H9 (cell line): ENCODE measurements at regions not wholly inside any gene's neighbourhood (a gene's known extent, or its start where the extent isn't known, plus 50 kb on each side); places are given as distances from the start of the nearest gene placed in this dataset.

Experiments used
- DNase-seq: peaks from one replicate; pipeline ENCODE4 v3.0.0-alpha.2; 2017
- H2AFZ ChIP-seq: one replicate; pipeline ENCODE4 v1.6.1; 2013; ENCODE audit warnings: mild to moderate bottlenecking, low read length, control low read depth, moderate library complexity
- H2AK5ac ChIP-seq: 2 replicates; pipeline ENCODE4 v1.6.1; 2013; ENCODE audit warnings: low read length, control low read depth, mixed read lengths; ENCODE audit not compliant: insufficient read length
- H2BK120ac ChIP-seq: one replicate; pipeline ENCODE4 v1.6.1; 2013; ENCODE audit warnings: low read depth, mild to moderate bottlenecking, low read length, control low read depth, inconsistent platforms; ENCODE audit not compliant: poor library complexity, severe bottlenecking
- H2BK12ac ChIP-seq: 2 replicates; pipeline ENCODE4 v1.6.1; 2013; ENCODE audit warnings: low read length, control low read depth, mixed read lengths, low read depth; ENCODE audit not compliant: insufficient read length
- H2BK15ac ChIP-seq: 2 replicates; pipeline ENCODE4 v1.6.1; 2013; ENCODE audit warnings: low read depth, low read length, control low read depth
- H2BK20ac ChIP-seq: one replicate; pipeline ENCODE4 v1.6.1; 2013; ENCODE audit warnings: low read depth, mild to moderate bottlenecking, low read length, control low read depth, inconsistent platforms; ENCODE audit not compliant: poor library complexity, severe bottlenecking
- H2BK5ac ChIP-seq: 2 replicates; pipeline ENCODE4 v1.6.1; 2013; ENCODE audit warnings: low read length, control low read depth, mixed read lengths; ENCODE audit not compliant: insufficient read length
- H3K14ac ChIP-seq: 2 replicates; pipeline ENCODE4 v1.6.1; 2013; ENCODE audit warnings: low read length, control low read depth; ENCODE audit not compliant: insufficient read depth
- H3K18ac ChIP-seq: 2 replicates; pipeline ENCODE4 v1.6.1; 2013; ENCODE audit warnings: low read depth, mild to moderate bottlenecking, mixed read lengths, low read length, control low read depth; ENCODE audit not compliant: insufficient read length
- H3K23ac ChIP-seq: 2 replicates; pipeline ENCODE4 v1.6.1; 2013; ENCODE audit warnings: low read length, control low read depth, mixed read lengths, low read depth; ENCODE audit not compliant: insufficient read length
- H3K23me2 ChIP-seq: 2 replicates; pipeline ENCODE4 v1.6.1; 2013; ENCODE audit warnings: low read depth, mild to moderate bottlenecking, mixed read lengths, low read length, control low read depth; ENCODE audit not compliant: insufficient read length, poor library complexity, severe bottlenecking
- H3K27ac ChIP-seq: 2 replicates; pipeline ENCODE4 v1.5.1; 2013; ENCODE audit warnings: low read length, control low read depth, mixed read lengths, low read depth; ENCODE audit not compliant: insufficient read length
- H3K27me3 ChIP-seq: 2 replicates; pipeline ENCODE4 v1.6.1; 2013; ENCODE audit warnings: low read length, control low read depth, inconsistent platforms; ENCODE audit not compliant: insufficient read depth
- H3K4ac ChIP-seq: 2 replicates; pipeline ENCODE4 v1.6.1; 2013; ENCODE audit warnings: low read depth, mild to moderate bottlenecking, control low read depth, inconsistent platforms, low read length, moderate library complexity
- H3K4me1 ChIP-seq: 2 replicates; pipeline ENCODE4 v1.6.1; 2013; ENCODE audit warnings: low read length, control low read depth, inconsistent platforms; ENCODE audit not compliant: insufficient read depth
- H3K4me2 ChIP-seq: 2 replicates; pipeline ENCODE4 v1.6.1; 2013; ENCODE audit warnings: low read length, control low read depth, mixed read lengths; ENCODE audit not compliant: insufficient read length, insufficient read depth
- H3K56ac ChIP-seq: 2 replicates; pipeline ENCODE4 v1.6.1; 2013; ENCODE audit warnings: low read depth, mild to moderate bottlenecking, mixed read lengths, low read length, control low read depth; ENCODE audit not compliant: insufficient read length
- H3K79me1 ChIP-seq: 2 replicates; pipeline ENCODE4 v1.6.1; 2013; ENCODE audit warnings: low read depth, mild to moderate bottlenecking, moderate library complexity, low read length, control low read depth, inconsistent platforms; ENCODE audit not compliant: insufficient read depth, poor library complexity, severe bottlenecking
- H3K79me2 ChIP-seq: 2 replicates; pipeline ENCODE4 v1.6.1; 2013; ENCODE audit warnings: low read length, control low read depth, inconsistent platforms; ENCODE audit not compliant: insufficient read depth
- H3K9ac ChIP-seq: 2 replicates; pipeline ENCODE4 v1.6.1; 2013; ENCODE audit warnings: low read length, control low read depth, mixed read lengths; ENCODE audit not compliant: insufficient read length; ENCODE audit errors: extremely low read depth
- H3K9me3 ChIP-seq: one replicate; pipeline ENCODE4 v1.6.1; 2013; ENCODE audit warnings: low read depth, low read length, inconsistent platforms; ENCODE audit not compliant: control insufficient read depth
- H3T11ph ChIP-seq: one replicate; pipeline ENCODE4 v1.6.1; 2013; ENCODE audit warnings: mild to moderate bottlenecking, low read length, control low read depth, inconsistent platforms
- H4K20me1 ChIP-seq: one replicate; pipeline ENCODE4 v1.6.1; 2013; ENCODE audit not compliant: control insufficient read depth, insufficient read length, insufficient read depth
- H4K5ac ChIP-seq: 2 replicates; pipeline ENCODE4 v1.6.1; 2013; ENCODE audit warnings: low read depth, mild to moderate bottlenecking, mixed read lengths, low read length, control low read depth; ENCODE audit not compliant: insufficient read length
- H4K8ac ChIP-seq: replicated peaks from 2 replicates; pipeline ENCODE4 v1.6.1; 2013; ENCODE audit warnings: low read length, control low read depth, mixed read lengths, low read depth; ENCODE audit not compliant: insufficient read length
- H4K91ac ChIP-seq: 2 replicates; pipeline ENCODE4 v1.6.1; 2013; ENCODE audit warnings: low read depth, mild to moderate bottlenecking, moderate library complexity, mixed read lengths, low read length, control low read depth; ENCODE audit not compliant: insufficient read length
- H3K27ac Mint-ChIP-seq, 3 experiments: 2 replicates in 2 of 3; 3 replicates in 1 of 3; pipeline ENCODE4 v1.8.0; 2020 to 2021; ENCODE audit warnings: mixed read lengths in 3 of 3, mild to moderate bottlenecking in 1 of 3, moderate library complexity in 1 of 3
- H3K27me3 Mint-ChIP-seq: 2 replicates; pipeline ENCODE4 v1.8.0; 2021; ENCODE audit warnings: low read depth, mild to moderate bottlenecking, moderate library complexity, mixed read lengths
- H3K36me3 Mint-ChIP-seq, 3 experiments: 2 replicates in 2 of 3; 3 replicates in 1 of 3; pipeline ENCODE4 v1.8.0; 2020 to 2021; ENCODE audit warnings: low read depth in 3 of 3, mixed read lengths in 3 of 3; ENCODE audit not compliant: insufficient read depth in 1 of 3
- H3K4me1 Mint-ChIP-seq, 2 experiments: 2 replicates each; pipeline ENCODE4 v1.8.0; 2020; ENCODE audit warnings: mixed read lengths in 2 of 2
- H3K4me3 Mint-ChIP-seq, 2 experiments: 2 replicates in 1 of 2; 3 replicates in 1 of 2; pipeline ENCODE4 v1.8.0; 2020 to 2021; ENCODE audit warnings: mild to moderate bottlenecking in 2 of 2, mixed read lengths in 2 of 2, moderate library complexity in 1 of 2
- H3K9me3 Mint-ChIP-seq, 2 experiments: 2 replicates in 1 of 2; 3 replicates in 1 of 2; pipeline ENCODE4 v1.8.0; 2020; ENCODE audit warnings: mild to moderate bottlenecking in 2 of 2, mixed read lengths in 2 of 2, moderate library complexity in 1 of 2
- WGBS: extraction: QIAGEN DNeasy Blood & Tissue Kit; methylation state at CpG from one replicate; pipeline ENCODE4 v1.1.7; 2013; ENCODE audit warnings: missing lambda C conversion rate, low lambda C conversion rate, mixed read lengths; ENCODE audit not compliant: insufficient read length; ENCODE audit errors: extremely low coverage; 5-methylcytosine and 5-hydroxymethylcytosine counted together
- TF ChIP-seq, protein P1 (sequence below): fragments of 200-600 bp; sonication (generic); conservative IDR thresholded peaks from 3 replicates; pipeline ENCODE4 v1.8.0; 2021; ENCODE audit warnings: antibody characterized with exemption, mild to moderate bottlenecking

DNA sequence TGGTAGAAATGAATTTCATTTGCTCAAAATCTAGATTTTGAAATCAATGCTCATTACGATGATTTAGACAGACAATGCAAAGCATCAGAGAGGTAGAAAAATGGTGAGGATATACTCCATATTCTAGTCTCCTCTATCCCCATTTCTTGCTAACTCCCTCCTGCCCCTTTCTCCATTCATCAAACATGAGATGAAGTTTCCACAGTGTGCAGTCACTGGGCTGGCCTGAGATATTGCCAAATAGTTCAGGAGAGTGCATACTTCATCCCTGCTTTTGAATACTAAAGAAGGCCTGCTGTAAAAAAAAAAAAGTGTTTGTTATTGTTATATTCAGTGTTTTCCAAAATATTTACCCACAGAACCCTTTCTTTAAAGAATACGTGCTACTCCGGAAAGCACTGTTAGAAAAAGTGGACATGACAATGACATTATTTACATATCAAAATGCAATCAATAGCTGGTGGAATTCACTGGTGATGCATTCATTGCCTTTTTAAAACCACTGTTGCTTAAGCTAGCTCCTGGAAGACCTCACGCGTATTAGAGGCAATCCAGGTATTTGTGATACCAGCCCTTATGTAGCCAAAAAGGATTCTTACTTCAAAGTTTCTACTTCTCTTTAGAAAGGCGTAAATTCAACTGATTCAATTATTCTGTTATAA lies 247.6 kb upstream of the SOX2 start:
- Histone ChIP-seq H3K79me2 (no peaks in the 10 kb centered on the region), H3K18ac (no peak overlapping the region), H3K56ac (no peak overlapping the region), H3K4me2 (no peak overlapping the region), H3K14ac (no peak overlapping the region), H2BK12ac (no peak overlapping the region), H3K4me1 (no peaks in the 10 kb centered on the region; the same call in 1 of the 2 replicates), H3K9me3 (no peaks in the 10 kb centered on the region), H2BK5ac (no peak overlapping the region), H2BK20ac (no peak overlapping the region), H3K27me3 (no peaks in the 10 kb centered on the region), H4K91ac (no peak overlapping the region), H3K4ac (no peak overlapping the region), H2BK15ac (no peak overlapping the region), H3K23ac (no peak overlapping the region), H4K20me1 (no peaks in the 10 kb centered on the region), H3K23me2 (no peaks in the 10 kb centered on the region), H4K8ac (no peak overlapping the region), H4K5ac (no peak overlapping the region), H2AK5ac (no peak overlapping the region), H3T11ph (no peak overlapping the region), H3K9ac (no peak overlapping the region), H2BK120ac (no peak overlapping the region), H3K79me1 (no peaks in the 10 kb centered on the region), H3K27ac (no peak overlapping the region), H2AFZ (no peak overlapping the region)
- Mint-ChIP-seq H3K4me3 (no peak overlapping the region), H3K27ac (no peak overlapping the region), H3K36me3 (no peaks in the 10 kb centered on the region), H3K27me3 (no peaks in the 10 kb centered on the region), H3K9me3 (no peaks in the 10 kb centered on the region), H3K4me1 (peaks cover 15 to 18% of the 10 kb centered on the region in 2 experiments)
- no CpG with 5 or more reads among the region's 6 CpGs for WGBS
- TF ChIP-seq, protein P1, sequence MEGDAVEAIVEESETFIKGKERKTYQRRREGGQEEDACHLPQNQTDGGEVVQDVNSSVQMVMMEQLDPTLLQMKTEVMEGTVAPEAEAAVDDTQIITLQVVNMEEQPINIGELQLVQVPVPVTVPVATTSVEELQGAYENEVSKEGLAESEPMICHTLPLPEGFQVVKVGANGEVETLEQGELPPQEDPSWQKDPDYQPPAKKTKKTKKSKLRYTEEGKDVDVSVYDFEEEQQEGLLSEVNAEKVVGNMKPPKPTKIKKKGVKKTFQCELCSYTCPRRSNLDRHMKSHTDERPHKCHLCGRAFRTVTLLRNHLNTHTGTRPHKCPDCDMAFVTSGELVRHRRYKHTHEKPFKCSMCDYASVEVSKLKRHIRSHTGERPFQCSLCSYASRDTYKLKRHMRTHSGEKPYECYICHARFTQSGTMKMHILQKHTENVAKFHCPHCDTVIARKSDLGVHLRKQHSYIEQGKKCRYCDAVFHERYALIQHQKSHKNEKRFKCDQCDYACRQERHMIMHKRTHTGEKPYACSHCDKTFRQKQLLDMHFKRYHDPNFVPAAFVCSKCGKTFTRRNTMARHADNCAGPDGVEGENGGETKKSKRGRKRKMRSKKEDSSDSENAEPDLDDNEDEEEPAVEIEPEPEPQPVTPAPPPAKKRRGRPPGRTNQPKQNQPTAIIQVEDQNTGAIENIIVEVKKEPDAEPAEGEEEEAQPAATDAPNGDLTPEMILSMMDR: no peak
- DNase-seq: no peak
